Ovary (tissue), 3 donors: ENCODE measurements at regions not wholly inside any gene's neighbourhood (a gene's known extent, or its start where the extent isn't known, plus 50 kb on each side); places are given as distances from the start of the nearest gene placed in this dataset.

ENCODE experiments used
- CTCF ChIP-seq, 3 donors: fragments of 450-650 bp in 2 of 3; fragments of 200-600 bp in 1 of 3; IDR thresholded peaks; one replicate each; pipeline versions ENCODE4 v1.5.1 to v1.8.0; 2016 to 2022; ENCODE audit warnings: antibody characterized with exemption in 3 of 3, mild to moderate bottlenecking in 1 of 3
- EP300 ChIP-seq: sonication (generic); formaldehyde crosslinking; IDR thresholded peaks from one replicate; pipeline ENCODE4 v1.6.1; 2017; ENCODE audit warnings: antibody characterized with exemption
- POLR2A ChIP-seq: fragments of 450-650 bp; IDR thresholded peaks from one replicate; pipeline ENCODE4 v1.6.1; 2017; ENCODE audit warnings: antibody characterized with exemption, mild to moderate bottlenecking, moderate library complexity
- donor health status: DM: no; HTN: no; CAD: no.

GRCh38 chr19:31908080-31908479, 437.3 kb upstream of the ZNF507 start:
- no peak for TF ChIP-seq POLR2A
- no peak for TF ChIP-seq CTCF (IDR thresholded peaks at IDR 0.05)
- TF ChIP-seq EP300, result no peak
